Naive thymus-derived CD4-positive, alpha-beta T cell (primary cell): ENCODE measurements at regions not wholly inside any gene's neighbourhood (a gene's known extent, or its start where the extent isn't known, plus 50 kb on each side); places are given as distances from the start of the nearest gene placed in this dataset.
"Not testable (repeated sequence)": the region's sequence is repeated elsewhere in the genome, so short reads cannot be mapped to it uniquely, and the experiment has no call there.

Source experiments
- ATAC-seq: fragments of 150-1000 bp; cut with Tn5 transposase; 2 replicates; pipeline ENCODE4 v1.10.0; 2021; ENCODE audit warnings: mild to moderate bottlenecking, moderate library complexity
- CTCF ChIA-PET: fragments of 350-600 bp; sonication (Branson Sonifier 250); formaldehyde crosslinking; loops from one replicate; lab custom pipeline; 2021; ENCODE audit warnings: antibody characterized with exemption; lab: Charles Lee
- POLR2A ChIA-PET: fragments of 350-600 bp; sonication (Branson Sonifier 250); formaldehyde crosslinking; loops from one replicate; lab custom pipeline; 2021; ENCODE audit warnings: antibody characterized with exemption, inconsistent platforms; lab: Charles Lee
- DNase-seq, 9 donors: peaks; one replicate each; pipeline versions ENCODE4 v3.0.0 to v3.0.0-alpha.2; 2020 to 2022; ENCODE audit warnings: mixed read lengths in 1 of 9
- H3K27ac ChIP-seq: one replicate; pipeline ENCODE4 v1.7.0; 2013; ENCODE audit warnings: mild to moderate bottlenecking, low read depth, low read length, moderate library complexity
- H3K27me3 ChIP-seq, 2 donors: one replicate each; pipeline ENCODE4 v1.7.0; 2013; ENCODE audit warnings: low read length in 2 of 2, mild to moderate bottlenecking in 2 of 2, moderate library complexity in 2 of 2; ENCODE audit not compliant: control insufficient read depth in 2 of 2, insufficient read depth in 2 of 2
- H3K36me3 ChIP-seq, 3 experiments: 1 replicate in 2 of 3; 2 replicates in 1 of 3; pipeline ENCODE4 v1.7.0; 2013; ENCODE audit warnings: low read length in 3 of 3, mild to moderate bottlenecking in 3 of 3, moderate library complexity in 1 of 3; ENCODE audit not compliant: insufficient read depth in 3 of 3, control insufficient read depth in 2 of 3
- H3K4me1 ChIP-seq, 2 donors: one replicate each; pipeline ENCODE4 v1.7.0; 2013; ENCODE audit warnings: low read length in 2 of 2, mild to moderate bottlenecking in 2 of 2, moderate library complexity in 1 of 2; ENCODE audit not compliant: control insufficient read depth in 2 of 2, insufficient read depth in 2 of 2
- H3K4me3 ChIP-seq: 2 replicates; pipeline ENCODE4 v1.7.0; 2013; ENCODE audit warnings: mild to moderate bottlenecking, low read length
- H3K9me3 ChIP-seq, 3 experiments: 1 replicate in 2 of 3; 2 replicates in 1 of 3; pipeline ENCODE4 v1.7.0; 2013; ENCODE audit warnings: low read length in 3 of 3; ENCODE audit not compliant: control insufficient read depth in 2 of 3
- H3K27ac Mint-ChIP-seq, 9 donors: one replicate each; pipeline ENCODE4 v1.8.0; 2020 to 2022; ENCODE audit warnings: mixed read lengths in 9 of 9, mild to moderate bottlenecking in 8 of 9, moderate library complexity in 5 of 9, inconsistent platforms in 2 of 9
- H3K27me3 Mint-ChIP-seq, 5 donors: one replicate each; pipeline ENCODE4 v1.8.0; 2021 to 2022; ENCODE audit warnings: mixed read lengths in 5 of 5, mild to moderate bottlenecking in 1 of 5
- H3K36me3 Mint-ChIP-seq, 5 donors: one replicate each; pipeline ENCODE4 v1.8.0; 2020 to 2022; ENCODE audit warnings: mixed read lengths in 5 of 5, mild to moderate bottlenecking in 3 of 5, inconsistent platforms in 1 of 5
- H3K4me1 Mint-ChIP-seq, 7 donors: one replicate each; pipeline ENCODE4 v1.8.0; 2020 to 2022; ENCODE audit warnings: mixed read lengths in 7 of 7, mild to moderate bottlenecking in 3 of 7, inconsistent platforms in 1 of 7
- H3K4me3 Mint-ChIP-seq, 10 donors: one replicate each; pipeline ENCODE4 v1.8.0; 2020 to 2022; ENCODE audit warnings: mild to moderate bottlenecking in 10 of 10, mixed read lengths in 10 of 10, moderate library complexity in 6 of 10, inconsistent platforms in 2 of 10
- H3K9me3 Mint-ChIP-seq, 11 donors: one replicate each; pipeline ENCODE4 v1.8.0; 2020 to 2022; ENCODE audit warnings: mixed read lengths in 11 of 11, mild to moderate bottlenecking in 4 of 11, inconsistent platforms in 1 of 11, moderate library complexity in 1 of 11
- intact Hi-C, 2 donors: fragments of 100-400 bp; cut with micrococcal nuclease; formaldehyde crosslinking; loops; one replicate each; pipeline ENCODE4 v1.15.1; 2023

DNA sequence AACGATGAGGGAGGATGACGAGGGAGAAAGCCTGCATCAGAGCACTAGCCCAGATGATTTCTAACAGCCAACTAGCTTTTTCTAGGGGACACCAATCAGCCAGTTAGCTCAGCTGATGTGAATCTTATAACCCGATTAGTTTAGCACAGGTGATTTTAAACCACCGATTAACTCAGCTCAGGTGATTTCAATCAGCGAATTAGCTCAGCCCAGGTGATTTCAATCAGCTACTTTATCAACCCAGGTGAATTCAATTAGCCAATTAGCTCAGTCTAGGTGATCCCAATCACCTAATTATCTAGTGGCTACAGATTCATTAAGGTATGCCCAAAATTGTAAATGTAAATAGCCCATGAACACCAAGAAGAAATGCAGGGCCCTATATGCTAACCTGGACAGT lies 146.9 kb downstream of the ZNF486 start:
- POLR2A ChIA-PET, result no interaction called here
- no peaks in the 10 kb centered on the region for H3K4me1 Mint-ChIP-seq
- CTCF ChIA-PET, result interaction anchor here (0.6 kb wide), 1 partner anchor 140 kb away, joined by 3 read pairs; no protein-coding TSS in a partner anchor

DNA sequence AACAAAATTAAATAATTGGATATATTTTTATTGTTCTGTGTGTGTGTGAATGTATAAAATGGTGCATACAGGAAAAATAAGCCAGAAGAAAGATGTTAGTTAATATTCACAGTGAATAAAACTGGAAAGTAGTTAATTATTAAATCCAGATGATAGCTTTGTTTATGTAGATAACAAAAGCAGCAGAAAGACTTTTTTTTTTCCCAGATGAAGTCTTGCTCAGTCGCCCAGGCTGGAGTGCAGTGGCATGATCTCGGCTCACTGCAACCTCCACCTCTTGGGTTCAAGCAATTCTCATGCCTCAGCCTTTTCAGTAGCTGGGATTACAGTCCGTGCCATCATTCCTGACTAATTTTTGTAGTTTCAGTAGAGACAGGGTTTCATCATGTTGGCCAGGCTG lies 140.1 kb downstream of the ZNF486 start:
- Mint-ChIP-seq H3K27ac (no peak overlapping the region), H3K4me1 (no peaks in the 10 kb centered on the region), H3K27me3 (peaks cover 0 to 8% (median 0%) of the 10 kb centered on the region in 5 donors), H3K9me3 (peaks cover 0 to 18% (median 5%) of the 10 kb centered on the region in 11 donors), H3K36me3 (no peaks in the 10 kb centered on the region), H3K4me3 (no peak overlapping the region)
- H3K36me3 ChIP-seq, result no peaks in the 10 kb centered on the region
- ChIA-PET CTCF (no interaction called here), POLR2A (no interaction called here)
- no peak for DNase-seq
- no peak overlapping the region for H3K4me3 ChIP-seq
- no peak overlapping the region for H3K27ac ChIP-seq
- ATAC-seq, result no peak
- no peaks in the 10 kb centered on the region for H3K9me3 ChIP-seq
- no peaks in the 10 kb centered on the region for H3K27me3 ChIP-seq
- intact Hi-C loops, result no loop called here
- H3K4me1 ChIP-seq, result no peaks in the 10 kb centered on the region

More for the DNA sequence above, 146.9 kb downstream of the ZNF486 start:
- Histone ChIP-seq H3K27me3 (no peaks in the 10 kb centered on the region), H3K36me3 (no peaks in the 10 kb centered on the region), H3K4me1 (no peaks in the 10 kb centered on the region), H3K4me3 (no peak overlapping the region), H3K27ac (no peak overlapping the region), H3K9me3 (no peaks in the 10 kb centered on the region)
- ATAC-seq (no peak), DNase-seq (no peak)
- peaks cover 0 to 26% (median 5%) of the 10 kb centered on the region in 11 donors for H3K9me3 Mint-ChIP-seq
- intact Hi-C loops, result no loop called here
- no peak overlapping the region for H3K4me3 Mint-ChIP-seq
- H3K36me3 Mint-ChIP-seq, result no peaks in the 10 kb centered on the region
- peaks cover 0 to 2% (median 0%) of the 10 kb centered on the region in 5 donors for H3K27me3 Mint-ChIP-seq
- no peak overlapping the region for H3K27ac Mint-ChIP-seq

DNA sequence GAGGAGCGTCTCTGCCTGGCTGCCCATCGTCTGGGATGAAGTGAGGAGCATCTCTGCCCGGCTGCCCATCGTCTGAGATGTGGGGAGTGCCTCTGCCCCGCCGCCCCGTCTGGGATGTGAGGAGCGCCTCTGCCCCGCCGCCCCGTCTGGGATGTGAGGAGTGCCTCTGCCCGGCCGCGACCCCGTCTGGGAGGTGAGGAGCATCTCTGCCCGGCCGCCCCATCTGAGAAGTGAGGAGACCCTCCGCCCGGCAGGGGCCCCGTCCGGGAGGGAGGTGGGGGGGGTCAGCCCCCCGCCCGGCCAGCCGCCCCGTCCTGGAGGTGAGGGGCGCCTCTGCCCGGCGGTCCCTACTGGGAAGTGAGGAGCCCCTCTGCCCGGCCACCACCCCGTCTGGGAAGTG lies 129.3 kb downstream of the ZNF486 start:
- H3K9me3 ChIP-seq, POLR2A ChIA-PET, H3K27me3 Mint-ChIP-seq, ATAC-seq, H3K4me3 ChIP-seq, intact Hi-C loops, CTCF ChIA-PET, DNase-seq, H3K36me3 Mint-ChIP-seq, H3K4me1 ChIP-seq, H3K36me3 ChIP-seq, H3K27me3 ChIP-seq, H3K27ac Mint-ChIP-seq, H3K4me1 Mint-ChIP-seq, H3K4me3 Mint-ChIP-seq, H3K27ac ChIP-seq: not testable (repeated sequence)
- H3K9me3 Mint-ChIP-seq, result peaks cover 0 to 23% (median 4%) of the 10 kb centered on the region in 11 donors

DNA sequence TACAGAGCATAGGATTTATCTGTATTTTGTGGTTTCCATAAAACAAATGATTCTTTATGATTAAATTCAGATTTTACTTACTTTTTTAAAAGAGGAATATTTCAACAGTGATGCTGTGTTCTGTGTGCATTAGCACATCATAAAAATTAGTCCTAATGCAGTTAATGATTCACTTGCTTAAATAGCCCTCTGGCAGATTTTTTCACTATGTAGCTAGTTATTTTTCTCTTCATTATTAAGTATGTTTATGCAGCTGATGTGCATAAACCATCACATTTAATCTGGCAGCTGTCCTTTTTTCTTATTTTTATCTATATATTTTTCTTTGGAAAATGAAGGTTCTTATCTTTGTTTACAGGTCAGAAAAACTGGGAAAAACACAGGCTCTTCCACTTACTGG lies 127.2 kb downstream of the ZNF486 start:
- H3K27me3 Mint-ChIP-seq, result peaks cover 0 to 3% (median 0%) of the 10 kb centered on the region in 5 donors
- ChIA-PET CTCF (no interaction called here), POLR2A (no interaction called here)
- H3K4me3 Mint-ChIP-seq, result no peak overlapping the region
- Histone ChIP-seq H3K4me3 (no peak overlapping the region), H3K27ac (no peak overlapping the region), H3K9me3 (no peaks in the 10 kb centered on the region), H3K36me3 (no peaks in the 10 kb centered on the region), H3K4me1 (no peaks in the 10 kb centered on the region), H3K27me3 (no peaks in the 10 kb centered on the region)
- H3K36me3 Mint-ChIP-seq, result no peaks in the 10 kb centered on the region
- no peaks in the 10 kb centered on the region for H3K4me1 Mint-ChIP-seq
- ATAC-seq (no peak), DNase-seq (no peak)
- peaks cover 0 to 19% (median 4%) of the 10 kb centered on the region in 11 donors for H3K9me3 Mint-ChIP-seq
- intact Hi-C loops, result no loop called here
- no peak overlapping the region for H3K27ac Mint-ChIP-seq

DNA sequence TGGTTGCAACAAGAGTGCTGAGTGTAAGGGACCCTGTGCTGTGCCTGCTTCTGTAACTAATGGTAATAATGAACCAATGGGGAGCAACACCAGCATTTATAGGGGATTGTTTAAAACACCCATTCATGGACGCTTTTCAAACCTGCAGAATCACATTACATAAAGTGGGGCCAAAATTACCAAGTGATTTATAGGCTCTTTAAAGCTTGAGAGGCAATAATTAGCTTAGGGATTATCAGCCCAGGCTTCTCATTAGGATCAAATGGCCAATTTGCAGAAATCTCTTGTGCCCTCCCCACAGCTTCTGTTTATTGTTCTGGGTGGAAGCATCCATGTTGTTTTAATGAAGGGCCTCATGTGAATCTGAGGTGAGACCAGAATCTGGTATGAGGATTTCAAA lies 125.5 kb downstream of the ZNF486 start:
- POLR2A ChIA-PET, H3K4me1 Mint-ChIP-seq, H3K4me1 ChIP-seq, CTCF ChIA-PET, H3K27ac ChIP-seq, ATAC-seq, intact Hi-C loops, H3K36me3 ChIP-seq, H3K27me3 Mint-ChIP-seq, H3K4me3 Mint-ChIP-seq, DNase-seq, H3K9me3 Mint-ChIP-seq, H3K27me3 ChIP-seq, H3K9me3 ChIP-seq, H3K4me3 ChIP-seq, H3K27ac Mint-ChIP-seq, H3K36me3 Mint-ChIP-seq: not testable (repeated sequence)

DNA sequence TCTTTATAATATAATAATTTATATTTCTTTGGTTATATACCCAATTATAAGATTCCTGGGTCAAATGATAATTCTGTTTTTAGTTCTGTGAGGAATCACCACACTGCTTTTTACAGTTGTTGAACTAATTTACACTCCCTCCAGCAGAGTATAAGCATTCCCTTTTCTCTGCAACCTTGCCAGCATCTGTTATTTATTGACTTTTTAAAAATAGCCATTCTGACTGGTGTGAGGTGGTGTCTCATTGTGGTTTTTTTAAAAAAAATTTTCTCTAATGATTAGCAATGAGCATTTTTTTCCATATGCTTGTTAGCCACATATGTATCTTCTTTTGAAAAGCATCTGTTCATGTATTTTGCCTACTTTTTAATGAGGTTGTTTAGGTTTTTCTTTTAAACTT lies 122.2 kb downstream of the ZNF486 start:
- H3K4me1 Mint-ChIP-seq, result no peaks in the 10 kb centered on the region
- DNase-seq (no peak), ATAC-seq (no peak)
- H3K9me3 Mint-ChIP-seq, result peaks cover 0 to 31% (median 3%) of the 10 kb centered on the region in 11 donors
- CTCF ChIA-PET, result no interaction called here
- no peaks in the 10 kb centered on the region for H3K36me3 Mint-ChIP-seq
- Histone ChIP-seq H3K36me3 (no peaks in the 10 kb centered on the region), H3K4me1 (no peaks in the 10 kb centered on the region), H3K4me3 (no peak overlapping the region), H3K27ac (no peak overlapping the region), H3K27me3 (no peaks in the 10 kb centered on the region), H3K9me3 (no peaks in the 10 kb centered on the region)
- intact Hi-C loops, result no loop called here
- H3K27me3 Mint-ChIP-seq, result peaks cover 0 to 3% (median 0%) of the 10 kb centered on the region in 5 donors
- POLR2A ChIA-PET, result no interaction called here
- no peak overlapping the region for H3K27ac Mint-ChIP-seq
- no peak overlapping the region for H3K4me3 Mint-ChIP-seq

DNA sequence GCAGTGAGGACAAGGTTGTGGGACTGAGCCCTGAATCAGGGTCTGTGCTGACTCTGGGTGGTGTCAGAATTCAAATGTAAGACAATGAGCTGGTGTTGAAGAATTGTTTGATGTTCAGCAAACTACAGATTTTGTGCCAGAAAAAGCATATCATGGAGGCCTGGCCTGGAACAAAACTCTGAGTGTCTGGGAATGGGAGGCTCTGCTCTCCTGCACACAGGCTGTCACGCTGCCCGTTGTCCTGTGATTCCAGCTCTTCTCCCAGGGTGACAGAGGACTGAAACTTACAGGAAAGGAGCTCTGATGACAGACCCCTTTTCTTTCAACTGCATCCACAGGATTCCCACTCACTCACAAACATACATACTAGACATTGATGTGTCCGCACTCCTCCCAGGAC lies 120.1 kb downstream of the ZNF486 start:
- Histone ChIP-seq H3K36me3 (no peaks in the 10 kb centered on the region), H3K4me1 (no peaks in the 10 kb centered on the region), H3K4me3 (no peak overlapping the region), H3K27me3 (no peaks in the 10 kb centered on the region), H3K27ac (no peak overlapping the region), H3K9me3 (no peaks in the 10 kb centered on the region)
- no peaks in the 10 kb centered on the region for H3K36me3 Mint-ChIP-seq
- intact Hi-C loops, result no loop called here
- peaks cover 0 to 40% (median 4%) of the 10 kb centered on the region in 11 donors for H3K9me3 Mint-ChIP-seq
- no peaks in the 10 kb centered on the region for H3K27me3 Mint-ChIP-seq
- ATAC-seq, result no peak
- H3K4me1 Mint-ChIP-seq, result no peaks in the 10 kb centered on the region
- ChIA-PET CTCF (no interaction called here), POLR2A (no interaction called here)
- no peak overlapping the region for H3K4me3 Mint-ChIP-seq
- H3K27ac Mint-ChIP-seq, result no peak overlapping the region
- no peak for DNase-seq
